ENCODE measurements at regions not wholly inside any gene's neighbourhood (a gene's known extent, or its start where the extent isn't known, plus 50 kb on each side); places are given as distances from the start of the nearest gene placed in this dataset.

DNA sequence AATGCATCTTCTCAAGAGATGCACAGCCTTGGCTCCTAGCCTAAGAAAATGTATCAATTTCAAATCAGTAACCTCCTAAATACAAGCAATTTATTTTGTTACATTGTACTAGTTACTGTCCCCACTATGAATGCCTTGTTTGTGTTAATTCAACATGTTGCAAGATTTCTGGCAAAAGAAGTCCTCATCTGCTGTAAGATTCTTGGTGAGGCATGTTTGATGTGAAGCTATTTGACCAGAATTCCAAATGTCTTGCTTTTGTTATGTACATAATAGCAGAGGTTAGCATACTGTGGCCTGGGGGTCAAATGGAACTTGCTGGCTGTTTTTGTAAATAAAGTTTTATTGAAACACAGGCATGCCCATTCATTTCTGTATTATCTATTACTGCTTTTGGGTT, 1023.1 kb upstream of the WWC1 start:
- H3K9me3 ChIP-seq, result no peaks in the 10 kb centered on the region
- no peak overlapping the region for H3K4me3 ChIP-seq
- DNase-seq, result no peak
- no peaks in the 10 kb centered on the region for H3K27me3 ChIP-seq
- intact Hi-C loops (cut with DNase I; ENCODE audit: low total_unique reads), result no loop called here
- no peaks in the 10 kb centered on the region for H3K36me3 ChIP-seq
- H3K27ac ChIP-seq, result no peak overlapping the region
- peaks cover 0 to 9% (median 0%) of the 10 kb centered on the region in 4 donors for H3K4me1 ChIP-seq
- TF ChIP-seq, protein P1, sequence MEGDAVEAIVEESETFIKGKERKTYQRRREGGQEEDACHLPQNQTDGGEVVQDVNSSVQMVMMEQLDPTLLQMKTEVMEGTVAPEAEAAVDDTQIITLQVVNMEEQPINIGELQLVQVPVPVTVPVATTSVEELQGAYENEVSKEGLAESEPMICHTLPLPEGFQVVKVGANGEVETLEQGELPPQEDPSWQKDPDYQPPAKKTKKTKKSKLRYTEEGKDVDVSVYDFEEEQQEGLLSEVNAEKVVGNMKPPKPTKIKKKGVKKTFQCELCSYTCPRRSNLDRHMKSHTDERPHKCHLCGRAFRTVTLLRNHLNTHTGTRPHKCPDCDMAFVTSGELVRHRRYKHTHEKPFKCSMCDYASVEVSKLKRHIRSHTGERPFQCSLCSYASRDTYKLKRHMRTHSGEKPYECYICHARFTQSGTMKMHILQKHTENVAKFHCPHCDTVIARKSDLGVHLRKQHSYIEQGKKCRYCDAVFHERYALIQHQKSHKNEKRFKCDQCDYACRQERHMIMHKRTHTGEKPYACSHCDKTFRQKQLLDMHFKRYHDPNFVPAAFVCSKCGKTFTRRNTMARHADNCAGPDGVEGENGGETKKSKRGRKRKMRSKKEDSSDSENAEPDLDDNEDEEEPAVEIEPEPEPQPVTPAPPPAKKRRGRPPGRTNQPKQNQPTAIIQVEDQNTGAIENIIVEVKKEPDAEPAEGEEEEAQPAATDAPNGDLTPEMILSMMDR (IDR thresholded peaks at IDR 0.05), result no peak

- Histone ChIP-seq H3K36me3 (no peaks in the 10 kb centered on the region), H3K27ac (no peak overlapping the region), H3K27me3 (no peaks in the 10 kb centered on the region), H3K4me3 (no peak overlapping the region), H3K9me3 (no peaks in the 10 kb centered on the region), H3K4me1 (peaks cover 0 to 9% (median 0%) of the 10 kb centered on the region in 4 donors)
- DNase-seq, result no peak
- TF ChIP-seq, protein P1 (IDR thresholded peaks at IDR 0.05), result no peak
- intact Hi-C loops (cut with DNase I; ENCODE audit: low total_unique reads), result no loop called here
Measured at GRCh38 chr5:167269146-167269545, 1022.3 kb upstream of the WWC1 start.

- Histone ChIP-seq H3K27ac (no peak overlapping the region), H3K9me3 (no peaks in the 10 kb centered on the region), H3K4me1 (peaks cover 0 to 9% (median 0%) of the 10 kb centered on the region in 4 donors), H3K36me3 (no peaks in the 10 kb centered on the region), H3K27me3 (no peaks in the 10 kb centered on the region), H3K4me3 (no peak overlapping the region)
- intact Hi-C loops (cut with DNase I; ENCODE audit: low total_unique reads), result no loop called here
- TF ChIP-seq, protein P1 (IDR thresholded peaks at IDR 0.05), result no peak
- DNase-seq, result no peak
Measured at GRCh38 chr5:167271081-167271480, 1020.4 kb upstream of the WWC1 start.

GRCh38 chr5:167271511-167271910, 1019.9 kb upstream of the WWC1 start:
- no peaks in the 10 kb centered on the region for H3K36me3 ChIP-seq
- H3K27me3 ChIP-seq, result no peaks in the 10 kb centered on the region
- peaks cover 0 to 9% (median 0%) of the 10 kb centered on the region in 4 donors for H3K4me1 ChIP-seq
- TF ChIP-seq, protein P1 (IDR thresholded peaks at IDR 0.05), result no peak
- intact Hi-C loops (cut with DNase I; ENCODE audit: low total_unique reads), result no loop called here
- H3K9me3 ChIP-seq, result no peaks in the 10 kb centered on the region
- no peak for DNase-seq
- no peak overlapping the region for H3K27ac ChIP-seq
- no peak overlapping the region for H3K4me3 ChIP-seq

GRCh38 chr5:167280111-167280510, 1011.3 kb upstream of the WWC1 start:
- TF ChIP-seq, protein P1 (IDR thresholded peaks at IDR 0.05), result no peak
- H3K9me3 ChIP-seq, result no peaks in the 10 kb centered on the region
- H3K27me3 ChIP-seq, result no peaks in the 10 kb centered on the region
- no peak overlapping the region for H3K27ac ChIP-seq
- intact Hi-C loops (cut with DNase I; ENCODE audit: low total_unique reads), result no loop called here
- H3K4me3 ChIP-seq, result no peak overlapping the region
- peaks cover 0 to 13% (median 0%) of the 10 kb centered on the region in 4 donors for H3K4me1 ChIP-seq
- H3K36me3 ChIP-seq, result no peaks in the 10 kb centered on the region
- no peak for DNase-seq

DNA sequence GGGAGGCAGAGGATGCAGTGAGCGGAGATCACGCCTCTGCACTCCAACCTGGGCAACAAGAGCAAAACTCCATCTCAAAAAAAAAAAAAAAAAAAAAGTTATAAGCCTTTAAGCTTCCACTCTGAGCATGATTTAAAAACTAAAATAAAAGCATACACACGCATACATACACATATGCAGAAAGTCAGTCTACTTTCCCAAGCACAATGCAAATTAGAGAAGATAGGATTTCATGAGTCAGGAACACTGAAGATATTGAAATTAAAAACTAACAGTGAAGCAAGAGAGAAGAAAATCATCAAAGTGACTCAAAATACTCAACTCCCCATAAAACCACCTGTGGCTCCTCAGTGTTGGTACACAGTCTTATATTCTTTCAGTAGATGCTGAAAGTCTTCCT, 1009.5 kb upstream of the WWC1 start:
- TF ChIP-seq, protein P1 (IDR thresholded peaks at IDR 0.05), result no peak
- intact Hi-C loops (cut with DNase I; ENCODE audit: low total_unique reads), result no loop called here
- Histone ChIP-seq H3K36me3 (no peaks in the 10 kb centered on the region), H3K9me3 (no peaks in the 10 kb centered on the region), H3K27ac (no peak overlapping the region), H3K4me3 (no peak overlapping the region), H3K27me3 (no peaks in the 10 kb centered on the region), H3K4me1 (peaks cover 0 to 16% (median 0%) of the 10 kb centered on the region in 4 donors)
- no peak for DNase-seq

All from tibial artery (tissue), 4 donors.